ENCODE measurements at regions not wholly inside any gene's neighbourhood (a gene's known extent, or its start where the extent isn't known, plus 50 kb on each side); places are given as distances from the start of the nearest gene placed in this dataset.

DNA sequence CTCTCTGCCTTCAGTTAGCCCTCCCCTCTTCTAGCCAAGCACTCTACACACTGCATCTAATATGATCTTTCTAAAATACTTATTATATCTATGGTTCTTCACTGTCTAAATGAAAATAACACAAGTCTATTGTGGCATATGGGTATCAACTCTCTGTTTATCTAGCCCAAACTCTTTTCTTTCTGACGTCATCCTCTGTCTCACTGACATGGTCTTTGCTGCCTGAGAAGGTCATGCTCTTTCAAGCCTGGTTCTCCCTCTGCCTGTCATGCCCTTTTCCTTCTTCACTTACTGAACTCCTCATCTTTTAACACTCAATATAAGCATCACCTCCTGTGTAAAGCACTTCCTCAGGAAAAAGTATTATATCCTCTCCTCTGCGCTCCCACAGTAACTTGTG is 672.2 kb upstream of the CT83 start:
- Mint-ChIP-seq H3K36me3 (no peaks in the 10 kb centered on the region), H3K27ac (no peak overlapping the region), H3K4me3 (no peak overlapping the region), H3K27me3 (ENCODE audit: insufficient read depth, low read depth) (no peaks in the 10 kb centered on the region), H3K9me3 (no peaks in the 10 kb centered on the region), H3K4me1 (no peaks in the 10 kb centered on the region)
- no peak overlapping the region for H3K4me2 ChIP-seq
- H3K4me3 ChIP-seq: no peak overlapping the region
- H2AFZ ChIP-seq (replicated peaks): no peak overlapping the region
- TF ChIP-seq EZH2 (IDR thresholded peaks at IDR 0.05) (no peak), EZH2phosphoT487 (IDR thresholded peaks at IDR 0.05) (no peak)
- TF ChIP-seq, protein P1, sequence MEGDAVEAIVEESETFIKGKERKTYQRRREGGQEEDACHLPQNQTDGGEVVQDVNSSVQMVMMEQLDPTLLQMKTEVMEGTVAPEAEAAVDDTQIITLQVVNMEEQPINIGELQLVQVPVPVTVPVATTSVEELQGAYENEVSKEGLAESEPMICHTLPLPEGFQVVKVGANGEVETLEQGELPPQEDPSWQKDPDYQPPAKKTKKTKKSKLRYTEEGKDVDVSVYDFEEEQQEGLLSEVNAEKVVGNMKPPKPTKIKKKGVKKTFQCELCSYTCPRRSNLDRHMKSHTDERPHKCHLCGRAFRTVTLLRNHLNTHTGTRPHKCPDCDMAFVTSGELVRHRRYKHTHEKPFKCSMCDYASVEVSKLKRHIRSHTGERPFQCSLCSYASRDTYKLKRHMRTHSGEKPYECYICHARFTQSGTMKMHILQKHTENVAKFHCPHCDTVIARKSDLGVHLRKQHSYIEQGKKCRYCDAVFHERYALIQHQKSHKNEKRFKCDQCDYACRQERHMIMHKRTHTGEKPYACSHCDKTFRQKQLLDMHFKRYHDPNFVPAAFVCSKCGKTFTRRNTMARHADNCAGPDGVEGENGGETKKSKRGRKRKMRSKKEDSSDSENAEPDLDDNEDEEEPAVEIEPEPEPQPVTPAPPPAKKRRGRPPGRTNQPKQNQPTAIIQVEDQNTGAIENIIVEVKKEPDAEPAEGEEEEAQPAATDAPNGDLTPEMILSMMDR (IDR thresholded peaks at IDR 0.05): no peak
- DNase-seq (ENCODE audit: low spot score): no peak
- H3K27ac ChIP-seq: no peak overlapping the region
- no peaks in the 10 kb centered on the region for H3K9me3 ChIP-seq (ENCODE audit: low read depth)
- H3K9ac ChIP-seq: no peak overlapping the region
- no peaks in the 10 kb centered on the region for H3K36me3 ChIP-seq
- no peaks in the 10 kb centered on the region for H3K4me1 ChIP-seq
- no peaks in the 10 kb centered on the region for H3F3A ChIP-seq (ENCODE audit: low read depth)
- no peaks in the 10 kb centered on the region for H3K27me3 ChIP-seq
- H4K20me1 ChIP-seq (ENCODE audit: low read depth): no peaks in the 10 kb centered on the region
- H3K79me2 ChIP-seq (ENCODE audit: low read depth): no peaks in the 10 kb centered on the region

DNA sequence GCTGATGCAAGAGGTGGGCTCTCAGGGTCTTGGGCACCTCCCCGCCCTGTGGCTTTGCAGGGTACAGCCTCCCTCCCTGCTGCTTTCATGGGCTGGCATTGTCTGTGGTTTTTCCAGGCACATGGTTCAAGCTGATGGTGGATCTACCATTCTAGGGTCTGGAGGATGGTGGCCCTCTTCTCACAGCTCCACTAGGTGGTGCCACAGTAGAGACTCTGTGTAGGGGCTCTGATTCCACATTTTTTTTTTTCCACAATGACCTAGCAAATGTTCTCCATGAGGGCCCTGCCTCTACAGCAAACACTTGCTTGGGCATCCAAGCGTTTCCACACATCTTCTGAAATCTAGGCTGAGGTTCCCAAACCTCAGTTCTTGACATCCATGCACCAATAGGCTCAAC is 657.9 kb upstream of the CT83 start:
- no peaks in the 10 kb centered on the region for H3K4me1 ChIP-seq
- Mint-ChIP-seq H3K27me3 (ENCODE audit: insufficient read depth, low read depth) (no peaks in the 10 kb centered on the region), H3K27ac (no peak overlapping the region)

DNA sequence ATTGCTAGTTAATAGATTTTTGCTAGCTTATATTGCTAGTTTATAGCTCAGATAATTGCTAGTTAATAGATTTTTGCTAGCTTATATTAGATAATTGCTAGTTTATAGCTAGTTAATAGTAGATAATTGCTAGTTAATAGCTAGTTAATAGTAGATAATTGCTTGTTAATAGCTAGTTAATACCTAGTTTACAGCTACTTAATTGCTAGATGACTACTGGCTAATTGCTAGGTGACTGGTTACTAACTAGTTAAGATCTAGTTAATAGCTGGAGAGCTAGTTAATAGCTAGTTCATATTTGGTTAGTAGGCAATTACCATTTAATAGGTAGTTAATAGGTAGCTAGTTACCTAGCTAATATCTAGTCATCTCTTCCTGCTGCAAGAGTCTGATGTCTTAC is 633.8 kb upstream of the CT83 start:
- no peak overlapping the region for H2AFZ ChIP-seq (replicated peaks)
- H4K20me1 ChIP-seq (ENCODE audit: low read depth): no peaks in the 10 kb centered on the region
- H3K27ac ChIP-seq: no peak overlapping the region
- H3K4me2 ChIP-seq: no peak overlapping the region
- H3K9me3 ChIP-seq (ENCODE audit: low read depth): peaks cover 49% of the 10 kb centered on the region
- Mint-ChIP-seq H3K9me3 (no peaks in the 10 kb centered on the region), H3K4me3 (no peak overlapping the region), H3K4me1 (no peaks in the 10 kb centered on the region), H3K27ac (no peak overlapping the region), H3K27me3 (ENCODE audit: insufficient read depth, low read depth) (no peaks in the 10 kb centered on the region), H3K36me3 (no peaks in the 10 kb centered on the region)
- H3K4me3 ChIP-seq: no peak overlapping the region
- peaks cover 51% of the 10 kb centered on the region for H3F3A ChIP-seq (ENCODE audit: low read depth)
- H3K79me2 ChIP-seq (ENCODE audit: low read depth): no peaks in the 10 kb centered on the region
- no peaks in the 10 kb centered on the region for H3K4me1 ChIP-seq
- peaks cover 3% of the 10 kb centered on the region for H3K36me3 ChIP-seq
- no peak for TF ChIP-seq EZH2phosphoT487 (IDR thresholded peaks at IDR 0.05)
- TF ChIP-seq, protein P1 (IDR thresholded peaks at IDR 0.05): no peak
- no peak for TF ChIP-seq EZH2 (IDR thresholded peaks at IDR 0.05)
- no peak for DNase-seq (ENCODE audit: low spot score)
- no peaks in the 10 kb centered on the region for H3K27me3 ChIP-seq
- H3K9ac ChIP-seq: no peak overlapping the region

More for the DNA sequence above, 657.9 kb upstream of the CT83 start:
- no peak overlapping the region for H2AFZ ChIP-seq (replicated peaks)
- no peaks in the 10 kb centered on the region for H3K36me3 Mint-ChIP-seq
- H3K27me3 ChIP-seq: no peaks in the 10 kb centered on the region
- no peak overlapping the region for H3K4me3 ChIP-seq
- H3K9me3 ChIP-seq (ENCODE audit: low read depth): peaks cover 7% of the 10 kb centered on the region
- no peaks in the 10 kb centered on the region for H3F3A ChIP-seq (ENCODE audit: low read depth)
- H3K9me3 Mint-ChIP-seq: peaks cover 6% of the 10 kb centered on the region
- no peaks in the 10 kb centered on the region for H3K36me3 ChIP-seq
- TF ChIP-seq EZH2 (IDR thresholded peaks at IDR 0.05) (no peak), EZH2phosphoT487 (IDR thresholded peaks at IDR 0.05) (no peak)
- TF ChIP-seq, protein P1 (IDR thresholded peaks at IDR 0.05): no peak
- no peak for DNase-seq (ENCODE audit: low spot score)
- no peak overlapping the region for H3K4me3 Mint-ChIP-seq
- no peaks in the 10 kb centered on the region for H3K4me1 Mint-ChIP-seq
- no peaks in the 10 kb centered on the region for H4K20me1 ChIP-seq (ENCODE audit: low read depth)
- no peaks in the 10 kb centered on the region for H3K79me2 ChIP-seq (ENCODE audit: low read depth)
- H3K4me2 ChIP-seq: no peak overlapping the region
- H3K9ac ChIP-seq: no peak overlapping the region
- no peak overlapping the region for H3K27ac ChIP-seq

All from neural progenitor cell (in vitro differentiated cells).